Panc1 (cell line): ENCODE measurements at regions not wholly inside any gene's neighbourhood (a gene's known extent, or its start where the extent isn't known, plus 50 kb on each side); places are given as distances from the start of the nearest gene placed in this dataset.

Source experiments
- ATAC-seq: fragments of 200-7000 bp; cut with Tn5 transposase; 2 replicates; pipeline ENCODE4 v1.9.1; 2020; ENCODE audit warnings: mild to moderate bottlenecking, moderate library complexity
- BruUV-seq: library from RNA; stranded (reverse); fragments of 400-500 nt; replicated peaks from 2 replicates; lab custom pipeline; 2021; lab: Mats Ljungman, UMichigan
- CTCF ChIA-PET: fragments of 300-600 bp; sonication (Branson Sonifier 250); formaldehyde crosslinking; loops from one replicate; lab custom pipeline; 2022; ENCODE audit warnings: antibody characterized with exemption; lab: Charles Lee
- POLR2A ChIA-PET: fragments of 300-600 bp; sonication (Branson Sonifier 250); formaldehyde crosslinking; loops from one replicate; lab custom pipeline; 2022; ENCODE audit warnings: antibody characterized with exemption; lab: Charles Lee
- DNase-seq: peaks from one replicate; pipeline ENCODE4 v3.0.0-alpha.2; 2010; ENCODE audit warnings: low read depth, low spot score
- H3K27ac ChIP-seq: 2 replicates; pipeline ENCODE4 v1.5.1; 2011; ENCODE audit warnings: mild to moderate bottlenecking, low read length, inconsistent platforms
- H3K27me3 ChIP-seq: fragments of 200-500 bp; sonication (Bioruptor generic); 2 replicates; pipeline ENCODE4 v1.6.0; 2014; ENCODE audit warnings: low read length, inconsistent platforms; ENCODE audit not compliant: control insufficient read depth, insufficient read depth
- H3K36me3 ChIP-seq: fragments of 200-500 bp; sonication (Bioruptor generic); 2 replicates; pipeline ENCODE4 v1.5.1; 2014; ENCODE audit warnings: inconsistent platforms, mild to moderate bottlenecking, low read length, moderate library complexity; ENCODE audit not compliant: control insufficient read depth, insufficient read depth
- H3K4me1 ChIP-seq: 2 replicates; pipeline ENCODE4 v1.5.1; 2011; ENCODE audit warnings: inconsistent platforms, mild to moderate bottlenecking, low read length, moderate library complexity; ENCODE audit not compliant: control insufficient read depth, insufficient read depth
- H3K4me3 ChIP-seq, 2 experiments: 2 replicates each; pipeline ENCODE4 v1.5.1; 2011 to 2012; ENCODE audit warnings: low read depth in 2 of 2, low read length in 2 of 2, mild to moderate bottlenecking in 2 of 2, inconsistent platforms in 1 of 2, moderate library complexity in 1 of 2
- H3K9me3 ChIP-seq: fragments of 200-500 bp; sonication (Bioruptor generic); 2 replicates; pipeline ENCODE4 v1.5.1; 2014; ENCODE audit warnings: low read depth, mild to moderate bottlenecking, inconsistent platforms, low read length, moderate library complexity; ENCODE audit not compliant: control insufficient read depth, insufficient read depth
- POLR2AphosphoS5 ChIP-seq: IDR thresholded peaks from 2 replicates; pipeline ENCODE4 v1.6.1; 2012; ENCODE audit warnings: mild to moderate bottlenecking, low read depth, low read length, moderate library complexity
- SIN3A ChIP-seq: IDR thresholded peaks from 2 replicates; pipeline ENCODE4 v1.6.1; 2012; ENCODE audit warnings: low read depth, mild to moderate bottlenecking, low read length, moderate library complexity, borderline replicate concordance; ENCODE audit not compliant: insufficient read depth
- TCF7L2 ChIP-seq: IDR thresholded peaks from 2 replicates; pipeline ENCODE4 v1.6.1; 2011; ENCODE audit warnings: mild to moderate bottlenecking, low read depth, low read length, inconsistent platforms
- in situ Hi-C: cut with HindIII; loops from 2 replicates; pipeline ENCODE4 v1.10.0; 2016; ENCODE audit warnings: low sequenced_read_pairs, low pct_unique_long_range_greater_than_20kb
- intact Hi-C: fragments of 100-400 bp; cut with micrococcal nuclease; formaldehyde crosslinking; loops from one replicate; pipeline ENCODE4 v1.10.0; 2022; ENCODE audit not compliant: unreplicated experiment
- TF ChIP-seq, protein P1 (sequence below), 2 experiments: IDR thresholded peaks; 2 replicates each; pipeline ENCODE4 v1.6.1; 2011 to 2012; ENCODE audit warnings: low read depth in 2 of 2, control low read depth in 1 of 2, low read length in 1 of 2, mild to moderate bottlenecking in 1 of 2, moderate library complexity in 1 of 2; ENCODE audit not compliant: insufficient read depth in 1 of 2
- TF ChIP-seq, protein P2 (sequence below): fragments of 450-650 bp; IDR thresholded peaks from 2 replicates; pipeline ENCODE4 v1.5.1; 2017; ENCODE audit warnings: mild to moderate bottlenecking

DNA sequence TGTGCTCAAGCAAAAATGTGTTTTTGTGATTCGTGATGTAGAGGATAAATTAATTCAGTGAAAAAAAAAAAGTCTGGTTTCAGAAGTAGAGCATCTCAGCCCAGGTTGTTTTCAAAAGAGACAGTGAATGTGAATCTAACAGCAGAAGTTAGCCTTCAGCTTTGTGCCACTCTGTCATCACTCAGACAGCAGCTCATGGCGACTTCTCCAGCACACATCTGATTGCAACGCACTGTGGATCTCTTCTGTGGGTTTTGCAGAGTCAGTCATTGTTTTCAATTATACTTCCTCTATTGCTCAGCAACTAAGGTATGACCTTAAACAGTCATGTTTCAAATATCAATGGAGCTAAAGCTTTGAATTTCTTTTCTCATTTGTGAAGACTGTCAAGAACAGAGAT lies 335.5 kb upstream of the POU3F2 start:
- DNase-seq, result no peak
- POLR2A ChIA-PET, result no interaction called here
- intact Hi-C loops, result no loop called here
- H3K27ac ChIP-seq, result no peak overlapping the region
- no peaks in the 10 kb centered on the region for H3K27me3 ChIP-seq
- no peaks in the 10 kb centered on the region for H3K9me3 ChIP-seq
- TF ChIP-seq, protein P1, sequence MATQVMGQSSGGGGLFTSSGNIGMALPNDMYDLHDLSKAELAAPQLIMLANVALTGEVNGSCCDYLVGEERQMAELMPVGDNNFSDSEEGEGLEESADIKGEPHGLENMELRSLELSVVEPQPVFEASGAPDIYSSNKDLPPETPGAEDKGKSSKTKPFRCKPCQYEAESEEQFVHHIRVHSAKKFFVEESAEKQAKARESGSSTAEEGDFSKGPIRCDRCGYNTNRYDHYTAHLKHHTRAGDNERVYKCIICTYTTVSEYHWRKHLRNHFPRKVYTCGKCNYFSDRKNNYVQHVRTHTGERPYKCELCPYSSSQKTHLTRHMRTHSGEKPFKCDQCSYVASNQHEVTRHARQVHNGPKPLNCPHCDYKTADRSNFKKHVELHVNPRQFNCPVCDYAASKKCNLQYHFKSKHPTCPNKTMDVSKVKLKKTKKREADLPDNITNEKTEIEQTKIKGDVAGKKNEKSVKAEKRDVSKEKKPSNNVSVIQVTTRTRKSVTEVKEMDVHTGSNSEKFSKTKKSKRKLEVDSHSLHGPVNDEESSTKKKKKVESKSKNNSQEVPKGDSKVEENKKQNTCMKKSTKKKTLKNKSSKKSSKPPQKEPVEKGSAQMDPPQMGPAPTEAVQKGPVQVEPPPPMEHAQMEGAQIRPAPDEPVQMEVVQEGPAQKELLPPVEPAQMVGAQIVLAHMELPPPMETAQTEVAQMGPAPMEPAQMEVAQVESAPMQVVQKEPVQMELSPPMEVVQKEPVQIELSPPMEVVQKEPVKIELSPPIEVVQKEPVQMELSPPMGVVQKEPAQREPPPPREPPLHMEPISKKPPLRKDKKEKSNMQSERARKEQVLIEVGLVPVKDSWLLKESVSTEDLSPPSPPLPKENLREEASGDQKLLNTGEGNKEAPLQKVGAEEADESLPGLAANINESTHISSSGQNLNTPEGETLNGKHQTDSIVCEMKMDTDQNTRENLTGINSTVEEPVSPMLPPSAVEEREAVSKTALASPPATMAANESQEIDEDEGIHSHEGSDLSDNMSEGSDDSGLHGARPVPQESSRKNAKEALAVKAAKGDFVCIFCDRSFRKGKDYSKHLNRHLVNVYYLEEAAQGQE (IDR thresholded peaks at IDR 0.05; ENCODE audit: insufficient read depth in 1 of 2, low read depth in 2 of 2, low read length in 1 of 2), result no peak
- no peak for TF ChIP-seq TCF7L2
- TF ChIP-seq SIN3A, result no peak
- TF ChIP-seq, protein P2, sequence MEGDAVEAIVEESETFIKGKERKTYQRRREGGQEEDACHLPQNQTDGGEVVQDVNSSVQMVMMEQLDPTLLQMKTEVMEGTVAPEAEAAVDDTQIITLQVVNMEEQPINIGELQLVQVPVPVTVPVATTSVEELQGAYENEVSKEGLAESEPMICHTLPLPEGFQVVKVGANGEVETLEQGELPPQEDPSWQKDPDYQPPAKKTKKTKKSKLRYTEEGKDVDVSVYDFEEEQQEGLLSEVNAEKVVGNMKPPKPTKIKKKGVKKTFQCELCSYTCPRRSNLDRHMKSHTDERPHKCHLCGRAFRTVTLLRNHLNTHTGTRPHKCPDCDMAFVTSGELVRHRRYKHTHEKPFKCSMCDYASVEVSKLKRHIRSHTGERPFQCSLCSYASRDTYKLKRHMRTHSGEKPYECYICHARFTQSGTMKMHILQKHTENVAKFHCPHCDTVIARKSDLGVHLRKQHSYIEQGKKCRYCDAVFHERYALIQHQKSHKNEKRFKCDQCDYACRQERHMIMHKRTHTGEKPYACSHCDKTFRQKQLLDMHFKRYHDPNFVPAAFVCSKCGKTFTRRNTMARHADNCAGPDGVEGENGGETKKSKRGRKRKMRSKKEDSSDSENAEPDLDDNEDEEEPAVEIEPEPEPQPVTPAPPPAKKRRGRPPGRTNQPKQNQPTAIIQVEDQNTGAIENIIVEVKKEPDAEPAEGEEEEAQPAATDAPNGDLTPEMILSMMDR, result no peak
- no peak for TF ChIP-seq POLR2AphosphoS5
- CTCF ChIA-PET, result no interaction called here
- in situ Hi-C loops, result no loop called here
- no peak overlapping the region for H3K4me3 ChIP-seq
- ATAC-seq, result no peak
- BruUV-seq, result no TSS peak
- H3K4me1 ChIP-seq, result no peaks in the 10 kb centered on the region
- H3K36me3 ChIP-seq, result no peaks in the 10 kb centered on the region; the same call in 1 of the 2 replicates

DNA sequence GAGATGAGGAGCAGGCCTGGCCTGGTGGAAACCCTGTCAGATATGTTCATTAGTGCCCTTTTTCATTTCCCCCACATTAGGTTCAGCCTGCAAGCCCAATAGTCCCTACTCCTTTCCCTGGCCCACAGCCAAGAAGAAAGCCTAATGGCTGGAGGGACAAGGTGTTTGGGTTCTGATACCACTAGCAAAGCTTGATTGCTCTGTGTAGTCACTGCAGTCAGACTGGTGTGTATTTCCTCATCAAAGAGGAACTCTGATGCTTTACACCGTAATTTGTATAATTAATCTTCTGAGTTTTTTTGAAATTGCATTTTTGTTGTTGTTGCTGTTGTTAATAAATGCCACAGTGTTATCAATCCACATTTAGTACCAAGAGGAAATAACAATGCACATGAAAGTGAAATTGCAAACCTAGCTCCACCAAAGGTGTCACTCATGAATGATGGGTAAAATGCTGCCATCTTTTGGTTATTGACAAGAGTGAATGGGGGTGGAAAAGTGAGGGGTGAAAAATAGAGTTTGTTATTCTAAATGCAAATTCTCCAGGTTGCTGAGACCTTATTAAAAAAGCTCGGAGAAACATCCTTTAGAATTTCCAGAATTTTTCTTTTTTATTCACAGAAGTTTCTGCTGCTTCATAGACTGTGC lies 320.2 kb upstream of the POU3F2 start:
- no TSS peak for BruUV-seq
- Histone ChIP-seq H3K36me3 (no peaks in the 10 kb centered on the region), H3K27ac (no peak overlapping the region), H3K9me3 (no peaks in the 10 kb centered on the region), H3K27me3 (no peaks in the 10 kb centered on the region), H3K4me3 (no peak overlapping the region), H3K4me1 (no peaks in the 10 kb centered on the region)
- CTCF ChIA-PET, result no interaction called here
- TF ChIP-seq, protein P2, result no peak; the same call in 1 of the 2 replicates
- TF ChIP-seq TCF7L2, result no peak
- TF ChIP-seq POLR2AphosphoS5, result no peak
- TF ChIP-seq SIN3A, result no peak
- TF ChIP-seq, protein P1 (IDR thresholded peaks at IDR 0.05; ENCODE audit: insufficient read depth in 1 of 2, low read depth in 2 of 2, low read length in 1 of 2), result no peak
- ATAC-seq (no peak), DNase-seq (no peak)
- POLR2A ChIA-PET, result no interaction called here
- intact Hi-C loops, result no loop called here
- in situ Hi-C loops, result no loop called here
